Prostate gland (tissue), 2 donors: ENCODE measurements at regions not wholly inside any gene's neighbourhood (a gene's known extent, or its start where the extent isn't known, plus 50 kb on each side); places are given as distances from the start of the nearest gene placed in this dataset.

Source experiments
- CTCF ChIP-seq, 4 experiments: fragments of 200-600 bp in 2 of 4; fragments of 450-650 bp in 2 of 4; sonication (generic) in 2 of 4; IDR thresholded peaks; 1 replicate in 3 of 4; 2 replicates in 1 of 4; pipeline ENCODE4 v1.5.1; 2016 to 2019; ENCODE audit warnings: antibody characterized with exemption in 4 of 4, mild to moderate bottlenecking in 2 of 4, moderate library complexity in 2 of 4
- POLR2A ChIP-seq: fragments of 450-650 bp; IDR thresholded peaks from one replicate; pipeline ENCODE4 v1.6.1; 2016; ENCODE audit warnings: antibody characterized with exemption, mild to moderate bottlenecking

DNA sequence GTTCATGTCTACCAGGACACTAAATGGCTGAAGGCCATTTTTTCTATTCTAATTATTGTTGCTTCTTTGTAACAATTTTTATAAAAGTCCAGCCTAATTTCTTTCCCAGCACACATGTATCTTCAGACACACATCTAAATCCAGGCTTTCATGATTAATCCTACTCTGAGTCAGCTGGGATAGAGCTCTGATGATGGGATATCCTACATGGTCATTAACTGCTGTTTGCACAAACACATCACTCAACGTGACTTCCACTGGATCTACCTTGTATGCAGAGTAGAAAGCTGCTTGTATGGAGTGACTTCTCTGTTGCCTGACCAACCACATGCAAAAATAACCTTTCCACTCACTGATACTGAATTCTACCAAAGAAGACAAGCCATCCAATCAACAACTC lies 260.9 kb downstream of the AHR start:
- no peak for TF ChIP-seq CTCF (IDR thresholded peaks at IDR 0.05)
- no peak for TF ChIP-seq POLR2A
